Hematopoietic multipotent progenitor cell (in vitro differentiated cells): ENCODE measurements at regions not wholly inside any gene's neighbourhood (a gene's known extent, or its start where the extent isn't known, plus 50 kb on each side); places are given as distances from the start of the nearest gene placed in this dataset.
"Not testable (repeated sequence)": the region's sequence is repeated elsewhere in the genome, so short reads cannot be mapped to it uniquely, and the experiment has no call there.

ENCODE experiments used
- DNase-seq, 3 donors: peaks; one replicate each; pipeline ENCODE4 v3.0.0-alpha.2; 2011 to 2015; ENCODE audit warnings: low read depth in 2 of 3, low spot score in 2 of 3

DNA sequence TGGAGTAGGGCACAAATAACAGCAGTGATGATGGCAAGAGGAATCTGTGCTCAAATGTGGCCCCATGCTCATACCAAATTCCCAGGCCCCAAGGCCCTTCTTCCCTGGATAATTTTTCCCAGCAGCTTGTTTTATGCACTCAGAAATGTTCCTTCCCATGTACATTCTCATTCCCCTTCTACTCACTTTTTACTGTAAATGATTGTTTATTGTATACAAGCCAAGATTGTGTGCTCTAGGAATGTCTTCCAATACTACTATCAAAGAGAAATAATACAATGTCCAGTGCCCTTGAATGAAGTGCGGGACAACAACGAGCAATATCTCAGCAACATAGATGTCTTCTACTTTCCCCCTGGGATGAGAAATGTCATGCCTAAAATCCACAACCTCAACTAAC lies 201.6 kb downstream of the ICOS start:
- DNase-seq, result no peak

GRCh38 chr2:204140246-204140645 lies 203.7 kb downstream of the ICOS start:
- no peak for DNase-seq

- DNase-seq, result no peak
Observed at GRCh38 chr2:204143216-204144014, 206.9 kb downstream of the ICOS start.

- DNase-seq, result no peak
Observed at GRCh38 chr2:204144492-204144891, 207.9 kb downstream of the ICOS start.

DNA sequence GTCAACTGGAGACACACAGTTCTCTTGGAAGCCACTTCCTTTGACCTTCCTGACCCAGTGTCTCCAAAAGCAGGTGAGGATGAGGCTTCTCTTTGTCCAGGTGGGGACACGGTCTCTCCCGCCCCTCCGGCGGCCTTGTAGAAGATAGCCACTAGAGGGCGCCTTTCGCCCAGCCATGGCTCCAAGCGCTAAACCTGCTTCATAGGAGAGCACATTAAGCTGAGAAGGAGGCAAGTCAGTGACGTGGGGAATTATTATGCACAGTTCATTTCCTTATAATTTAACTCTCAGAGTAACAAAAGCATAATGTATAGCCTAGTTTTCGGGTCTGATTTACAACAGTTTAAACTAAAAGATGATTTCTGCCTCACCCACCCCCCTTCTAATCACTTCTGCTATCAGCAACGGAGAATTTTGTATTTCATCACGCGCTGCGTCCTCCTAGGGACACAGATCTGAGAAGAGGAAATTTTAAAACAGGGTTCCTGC lies 208.7 kb downstream of the ICOS start:
- DNase-seq, result peak; percentile 53 to 82 (median 59)

DNA sequence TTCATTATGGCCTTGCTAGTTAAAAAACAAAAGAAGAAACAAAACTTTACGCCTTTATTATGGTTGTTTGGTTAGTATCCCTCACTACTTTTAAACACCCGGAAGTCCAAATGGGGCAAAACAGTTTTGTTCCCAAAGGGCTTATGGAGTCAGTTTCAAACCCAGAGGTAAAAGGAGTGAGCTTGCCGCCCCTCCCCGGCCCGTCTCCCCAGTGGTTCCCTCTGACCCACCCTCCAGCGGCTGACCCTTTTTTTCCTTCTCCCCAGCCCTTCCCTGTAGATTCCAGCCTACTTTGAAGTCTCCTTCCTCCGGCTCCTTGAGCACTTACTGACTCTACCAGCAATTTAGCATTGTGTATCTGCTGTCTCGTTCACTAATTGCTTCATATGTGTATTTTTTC lies 209.2 kb downstream of the ICOS start:
- no peak for DNase-seq

DNA sequence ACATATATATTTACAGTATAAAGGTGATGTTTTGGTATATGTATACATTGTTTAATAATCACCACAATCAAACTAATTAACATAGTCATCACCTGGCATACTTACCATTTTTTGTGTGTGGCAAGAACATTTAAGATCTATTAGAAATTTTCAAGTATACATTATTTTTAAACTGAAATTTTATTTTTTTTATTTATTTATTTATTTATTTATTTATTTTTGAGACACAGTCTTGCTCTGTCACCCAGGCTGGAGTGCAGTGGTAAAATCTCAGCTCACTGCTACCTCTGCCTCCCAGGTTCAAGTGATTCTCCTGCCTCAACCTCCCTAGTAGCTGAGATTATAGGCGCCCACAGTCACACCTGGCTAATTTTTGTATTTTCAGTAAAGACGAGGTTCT lies 210.5 kb downstream of the ICOS start:
- DNase-seq, result not testable (repeated sequence)

GRCh38 chr2:204150721-204151120 lies 214.2 kb downstream of the ICOS start:
- DNase-seq, result no peak

- no peak for DNase-seq
Observed at GRCh38 chr2:204152616-204153015, 216.1 kb downstream of the ICOS start.

DNA sequence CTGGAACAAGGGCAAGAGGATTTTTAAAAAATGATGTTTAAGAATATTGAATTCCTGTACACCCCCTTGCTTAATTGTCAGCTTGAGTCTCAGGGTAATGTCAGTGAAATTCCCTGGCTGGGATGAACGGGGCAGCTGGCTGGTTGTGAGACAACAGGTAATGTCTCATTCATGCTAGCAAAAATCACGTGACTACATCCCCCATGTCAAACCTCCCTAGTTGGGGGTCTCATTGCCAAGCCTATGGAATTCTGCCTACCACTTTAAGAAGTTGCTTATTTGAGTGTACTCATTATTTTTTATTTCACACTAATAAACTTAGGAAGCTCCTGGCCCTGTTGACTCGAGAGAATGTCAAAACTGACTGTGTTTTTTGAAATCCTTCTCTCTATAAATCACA lies 218.3 kb downstream of the ICOS start:
- no peak for DNase-seq

GRCh38 chr2:204156456-204156855 lies 219.9 kb downstream of the ICOS start:
- no peak for DNase-seq

DNA sequence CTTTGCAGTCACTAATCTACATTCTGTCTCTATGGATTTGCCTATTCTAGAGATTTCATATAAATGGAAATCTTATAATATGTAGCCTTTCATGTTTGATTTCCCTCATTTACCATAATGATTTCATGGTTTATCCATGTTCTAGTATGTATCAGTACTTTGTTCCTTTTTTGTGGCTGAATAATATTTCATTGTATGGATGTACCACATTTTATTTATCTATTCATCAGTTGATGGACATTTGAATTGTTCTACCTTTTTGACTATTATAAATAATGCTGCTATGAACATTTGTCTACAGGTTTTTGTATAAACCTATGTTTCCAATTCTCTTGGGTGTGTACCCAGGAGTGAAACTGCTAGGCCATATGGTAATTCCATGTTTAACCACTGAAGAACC lies 221.1 kb downstream of the ICOS start:
- DNase-seq, result no peak

DNA sequence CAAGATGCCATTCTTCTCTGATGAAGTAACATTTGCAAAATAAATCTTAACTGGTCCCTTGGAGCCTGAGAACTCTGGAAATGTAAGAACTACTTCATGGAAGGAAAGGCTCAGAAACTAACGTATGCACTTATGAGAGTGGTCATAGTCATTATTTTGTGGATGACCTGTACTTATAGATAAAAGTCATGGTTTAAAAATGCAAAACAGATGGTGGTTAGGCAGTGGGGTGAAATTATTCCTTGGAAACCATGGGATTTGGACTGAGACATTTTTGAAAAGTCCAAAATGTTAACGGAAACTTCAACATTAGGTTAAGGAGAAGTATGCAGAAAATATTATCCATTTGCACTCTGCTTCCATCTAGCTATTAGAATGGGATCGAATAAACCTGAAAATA lies 223.0 kb downstream of the ICOS start:
- no peak for DNase-seq

GRCh38 chr2:204160989-204161388 lies 224.4 kb downstream of the ICOS start:
- no peak for DNase-seq

DNA sequence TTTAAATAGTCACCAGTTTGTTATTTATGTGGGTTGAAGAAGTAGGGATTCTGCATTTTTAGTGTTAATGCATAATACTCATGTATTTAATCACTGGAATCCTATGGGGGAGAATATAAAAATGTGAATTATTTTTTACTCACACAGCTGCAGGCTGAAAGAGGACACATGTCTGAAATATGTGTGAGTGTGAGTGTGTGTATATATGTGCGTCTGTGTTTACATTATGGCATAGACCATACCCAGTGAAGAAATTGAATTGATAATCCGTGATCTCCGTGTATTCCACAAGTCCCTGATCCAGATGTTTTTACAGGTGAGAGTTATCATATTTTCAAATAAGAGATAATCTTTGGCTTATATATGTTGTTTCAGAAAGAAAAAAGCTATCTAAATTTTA lies 225.3 kb downstream of the ICOS start:
- no peak for DNase-seq

GRCh38 chr2:204166961-204167360 lies 230.4 kb downstream of the ICOS start:
- no peak for DNase-seq

DNA sequence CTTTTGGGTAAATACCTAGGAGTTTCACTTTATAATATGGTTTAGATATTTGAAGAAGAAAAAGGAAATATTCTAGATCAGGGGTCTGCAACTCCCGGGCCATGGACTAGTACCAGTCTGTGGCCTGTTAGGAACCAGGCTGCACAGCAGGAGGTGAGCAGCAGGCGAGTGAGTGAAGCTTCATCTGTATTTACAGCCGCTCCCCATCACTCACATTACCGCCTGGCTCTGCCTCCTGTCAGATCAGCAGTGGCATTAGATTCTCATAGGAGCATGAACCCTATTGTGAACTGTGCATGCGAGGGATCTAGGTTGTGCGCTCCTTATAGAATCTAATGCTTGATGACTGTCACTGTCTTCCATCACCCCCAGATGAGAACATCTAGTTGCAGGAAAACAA lies 231.1 kb downstream of the ICOS start:
- DNase-seq, result not testable (repeated sequence)

GRCh38 chr2:204170411-204170810 lies 233.8 kb downstream of the ICOS start:
- no peak for DNase-seq

- no peak for DNase-seq
Observed at GRCh38 chr2:204171432-204172144, 235.0 kb downstream of the ICOS start.

GRCh38 chr2:204172145-204172600 lies 235.6 kb downstream of the ICOS start:
- DNase-seq, result no peak

GRCh38 chr2:204174034-204174433 lies 237.5 kb downstream of the ICOS start:
- DNase-seq, result no peak
